Chondrocyte (in vitro differentiated cells): ENCODE measurements at regions not wholly inside any gene's neighbourhood (a gene's known extent, or its start where the extent isn't known, plus 50 kb on each side); places are given as distances from the start of the nearest gene placed in this dataset.

Experiments used
- DNase-seq: peaks from one replicate; pipeline ENCODE4 v3.0.0; 2021; ENCODE audit warnings: mixed read lengths, low spot score
- H3K27ac Mint-ChIP-seq: one replicate; pipeline ENCODE4 v1.8.0; 2021; ENCODE audit warnings: mild to moderate bottlenecking, moderate library complexity, mixed read lengths; ENCODE audit not compliant: unreplicated experiment
- H3K27me3 Mint-ChIP-seq: 2 replicates; pipeline ENCODE4 v1.8.0; 2021; ENCODE audit warnings: low read depth, mixed read lengths
- H3K36me3 Mint-ChIP-seq: 2 replicates; pipeline ENCODE4 v1.8.0; 2021; ENCODE audit warnings: low read depth, mixed read lengths
- H3K4me1 Mint-ChIP-seq: 2 replicates; pipeline ENCODE4 v1.8.0; 2021; ENCODE audit warnings: low read depth, mild to moderate bottlenecking, mixed read lengths
- H3K4me3 Mint-ChIP-seq: one replicate; pipeline ENCODE4 v1.8.0; 2021; ENCODE audit warnings: mild to moderate bottlenecking, moderate library complexity, mixed read lengths; ENCODE audit not compliant: unreplicated experiment
- H3K9me3 Mint-ChIP-seq: 2 replicates; pipeline ENCODE4 v1.8.0; 2021; ENCODE audit warnings: low read depth, mixed read lengths
- TF ChIP-seq, protein P1 (sequence below): fragments of 200-600 bp; sonication (generic); IDR thresholded peaks from 2 replicates; pipeline ENCODE4 v1.5.0; 2021; ENCODE audit warnings: antibody characterized with exemption, mild to moderate bottlenecking, moderate library complexity

DNA sequence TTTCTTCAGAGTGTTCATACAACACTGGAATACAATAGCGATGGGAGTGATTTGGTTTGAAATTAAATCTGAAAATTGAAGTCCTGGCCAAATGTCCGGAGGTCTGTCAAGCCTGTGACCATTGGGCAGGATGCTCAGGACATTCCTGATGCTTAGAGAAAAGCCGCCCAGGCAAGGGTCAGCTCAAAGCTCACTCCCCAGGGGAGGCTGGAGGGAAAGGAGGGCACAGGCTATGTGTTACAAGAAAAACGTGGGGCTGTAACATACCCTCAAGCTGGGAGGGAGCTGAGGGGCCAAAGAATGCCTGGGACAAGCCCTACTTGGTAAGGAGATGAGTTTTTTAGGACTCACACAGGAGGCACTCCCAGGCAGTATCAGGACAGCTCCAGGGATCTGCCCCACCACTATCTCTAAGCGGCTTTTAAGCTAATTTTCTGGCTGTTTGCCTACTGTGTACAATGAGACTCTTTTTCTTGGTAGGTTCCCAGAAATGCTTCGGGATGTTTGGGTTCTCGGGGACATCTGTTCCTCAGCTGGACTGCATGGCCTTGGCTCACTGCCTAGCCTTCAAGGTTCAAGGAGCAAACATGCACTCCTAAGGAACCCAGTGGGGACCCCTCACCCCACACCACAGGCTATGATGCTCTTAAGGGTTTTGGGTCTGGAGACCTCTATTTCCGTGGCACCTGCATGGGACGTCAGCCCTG, 500.1 kb downstream of the BRD1 start:
- H3K27ac Mint-ChIP-seq: no peak overlapping the region
- peaks cover 7% of the 10 kb centered on the region for H3K27me3 Mint-ChIP-seq
- TF ChIP-seq, protein P1, sequence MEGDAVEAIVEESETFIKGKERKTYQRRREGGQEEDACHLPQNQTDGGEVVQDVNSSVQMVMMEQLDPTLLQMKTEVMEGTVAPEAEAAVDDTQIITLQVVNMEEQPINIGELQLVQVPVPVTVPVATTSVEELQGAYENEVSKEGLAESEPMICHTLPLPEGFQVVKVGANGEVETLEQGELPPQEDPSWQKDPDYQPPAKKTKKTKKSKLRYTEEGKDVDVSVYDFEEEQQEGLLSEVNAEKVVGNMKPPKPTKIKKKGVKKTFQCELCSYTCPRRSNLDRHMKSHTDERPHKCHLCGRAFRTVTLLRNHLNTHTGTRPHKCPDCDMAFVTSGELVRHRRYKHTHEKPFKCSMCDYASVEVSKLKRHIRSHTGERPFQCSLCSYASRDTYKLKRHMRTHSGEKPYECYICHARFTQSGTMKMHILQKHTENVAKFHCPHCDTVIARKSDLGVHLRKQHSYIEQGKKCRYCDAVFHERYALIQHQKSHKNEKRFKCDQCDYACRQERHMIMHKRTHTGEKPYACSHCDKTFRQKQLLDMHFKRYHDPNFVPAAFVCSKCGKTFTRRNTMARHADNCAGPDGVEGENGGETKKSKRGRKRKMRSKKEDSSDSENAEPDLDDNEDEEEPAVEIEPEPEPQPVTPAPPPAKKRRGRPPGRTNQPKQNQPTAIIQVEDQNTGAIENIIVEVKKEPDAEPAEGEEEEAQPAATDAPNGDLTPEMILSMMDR: no peak
- DNase-seq: no peak
- no peaks in the 10 kb centered on the region for H3K36me3 Mint-ChIP-seq
- no peak overlapping the region for H3K4me3 Mint-ChIP-seq
- H3K4me1 Mint-ChIP-seq: no peaks in the 10 kb centered on the region
- H3K9me3 Mint-ChIP-seq: peaks cover 24% of the 10 kb centered on the region

DNA sequence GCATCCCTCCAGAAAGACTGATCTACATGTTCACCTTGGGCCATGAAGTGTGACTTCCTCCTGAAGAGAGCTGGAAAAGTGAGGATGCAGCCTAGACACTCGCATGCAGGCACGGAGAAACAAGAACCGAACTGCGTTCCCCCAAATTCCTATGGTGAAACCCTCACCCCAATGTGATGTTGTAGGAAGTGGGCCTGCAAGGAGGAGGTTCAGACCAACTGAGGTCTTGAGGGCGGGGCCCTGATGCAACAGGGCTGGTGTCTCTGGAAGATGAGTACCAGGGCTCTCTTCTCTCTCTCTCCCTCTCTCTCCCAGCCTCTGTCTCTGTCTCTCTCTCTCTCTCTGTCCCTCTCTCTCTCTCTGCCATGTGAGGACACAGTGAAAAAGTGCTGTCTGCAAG, 501.1 kb downstream of the BRD1 start:
- TF ChIP-seq, protein P1: no peak
- H3K27me3 Mint-ChIP-seq: peaks cover 14% of the 10 kb centered on the region
- H3K9me3 Mint-ChIP-seq: peaks cover 22% of the 10 kb centered on the region
- no peaks in the 10 kb centered on the region for H3K4me1 Mint-ChIP-seq
- H3K36me3 Mint-ChIP-seq: no peaks in the 10 kb centered on the region
- H3K27ac Mint-ChIP-seq: no peak overlapping the region
- no peak overlapping the region for H3K4me3 Mint-ChIP-seq
- DNase-seq: no peak

DNA sequence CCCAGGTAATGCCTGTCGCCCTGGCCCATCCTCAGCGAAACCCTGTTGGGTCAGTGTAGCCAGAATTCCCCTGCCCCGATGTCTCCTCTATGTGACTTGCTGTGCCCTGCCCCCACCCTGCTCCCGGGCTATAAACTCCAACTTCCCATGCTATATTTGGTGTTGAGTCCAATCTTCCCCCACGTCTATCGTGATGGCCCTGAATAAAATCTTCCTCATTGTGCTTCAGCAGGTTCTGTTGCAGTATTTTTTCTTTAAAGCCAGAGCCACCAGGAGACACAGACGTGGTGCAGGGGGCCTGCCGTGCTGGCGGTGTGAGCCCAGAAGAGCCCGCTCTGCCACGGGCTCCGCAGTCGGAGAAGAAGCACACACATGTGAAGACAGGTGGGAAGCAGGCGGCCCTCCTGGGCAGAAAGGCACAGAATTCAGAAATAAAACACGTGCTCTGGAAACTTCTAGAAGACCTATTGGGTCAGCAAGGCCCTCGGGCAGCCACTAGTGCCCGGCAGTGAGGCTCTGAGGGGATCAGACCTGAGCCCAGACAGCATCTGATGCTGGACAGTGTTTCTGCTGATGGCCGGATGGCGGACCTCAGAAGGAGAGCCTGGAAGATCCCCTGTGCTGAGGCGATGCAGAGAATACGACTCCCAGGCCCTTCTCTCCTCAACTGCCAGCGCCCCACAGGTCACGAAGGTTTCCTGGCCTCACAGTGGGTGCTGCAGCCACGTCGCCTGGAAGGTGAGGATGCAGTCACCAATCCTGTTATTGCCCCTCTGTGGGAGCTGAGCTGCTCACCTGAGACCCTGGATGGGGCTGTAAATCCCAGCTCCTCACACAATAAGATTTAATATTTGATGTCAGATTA, 501.9 kb downstream of the BRD1 start:
- DNase-seq: peak; percentile 64
- peaks cover 16% of the 10 kb centered on the region for H3K27me3 Mint-ChIP-seq
- H3K9me3 Mint-ChIP-seq: peaks cover 19% of the 10 kb centered on the region
- no peaks in the 10 kb centered on the region for H3K4me1 Mint-ChIP-seq
- H3K36me3 Mint-ChIP-seq: no peaks in the 10 kb centered on the region
- H3K4me3 Mint-ChIP-seq: no peak overlapping the region
- no peak overlapping the region for H3K27ac Mint-ChIP-seq
- TF ChIP-seq, protein P1: no peak

DNA sequence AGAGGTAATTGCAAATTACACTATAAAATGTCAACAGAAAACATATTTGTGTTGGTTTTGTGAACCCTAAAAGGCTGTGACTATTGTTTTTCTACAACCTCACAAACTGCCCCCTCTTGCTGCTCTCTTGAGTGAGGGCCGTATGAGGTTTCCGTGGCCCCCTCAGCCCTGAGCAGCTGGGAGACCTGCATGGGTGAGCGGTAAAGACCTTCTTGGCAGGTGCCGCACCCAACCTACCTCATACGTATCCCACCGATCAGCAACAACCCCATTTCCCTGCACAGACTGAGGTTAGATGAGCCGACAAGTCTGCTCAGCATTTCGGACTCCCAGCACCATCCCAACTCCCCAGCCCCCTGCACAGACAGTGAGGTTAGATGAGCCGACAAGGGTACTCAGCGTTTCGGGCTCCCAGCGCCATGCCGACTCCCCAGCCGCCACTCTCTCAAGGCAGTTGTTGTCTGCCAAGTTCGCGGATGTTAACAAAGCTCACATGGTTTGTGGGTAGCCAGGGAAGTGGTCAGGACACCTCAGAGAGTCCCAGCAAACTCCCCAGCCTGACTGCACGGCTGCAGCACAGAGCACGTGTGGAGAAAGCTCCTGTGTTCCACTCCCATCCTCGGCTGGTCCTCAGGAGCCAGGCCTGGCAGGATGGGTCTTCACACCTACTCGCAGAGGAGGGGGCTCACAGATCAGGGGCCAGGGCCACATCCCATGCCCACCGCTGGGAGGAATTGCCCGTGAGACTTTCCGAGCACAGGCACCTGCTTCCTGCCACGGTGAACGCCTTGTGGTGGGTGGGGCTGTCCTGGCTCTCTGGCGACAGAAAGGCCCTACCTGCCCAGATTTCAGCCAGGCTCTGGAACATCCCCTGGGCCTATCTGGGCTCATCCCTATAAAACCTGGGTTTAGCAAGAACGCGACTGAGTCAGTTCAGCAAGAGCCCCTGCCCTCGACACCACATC, 502.9 kb downstream of the BRD1 start:
- no peaks in the 10 kb centered on the region for H3K36me3 Mint-ChIP-seq
- H3K27me3 Mint-ChIP-seq: peaks cover 21% of the 10 kb centered on the region
- no peak overlapping the region for H3K4me3 Mint-ChIP-seq
- no peak overlapping the region for H3K27ac Mint-ChIP-seq
- peak; percentile 60 for DNase-seq
- H3K4me1 Mint-ChIP-seq: no peaks in the 10 kb centered on the region
- TF ChIP-seq, protein P1: no peak
- H3K9me3 Mint-ChIP-seq: peaks cover 17% of the 10 kb centered on the region
